Memory B cell (primary cell): ENCODE measurements at regions not wholly inside any gene's neighbourhood (a gene's known extent, or its start where the extent isn't known, plus 50 kb on each side); places are given as distances from the start of the nearest gene placed in this dataset.

Experiments
- ATAC-seq: fragments of 150-1000 bp; cut with Tn5 transposase; 2 replicates; pipeline ENCODE4 v1.10.0; 2021; ENCODE audit warnings: low read depth, mild to moderate bottlenecking, moderate library complexity
- DNase-seq, 2 donors: peaks; one replicate each; pipeline ENCODE4 v3.0.0; 2022; ENCODE audit warnings: low spot score in 2 of 2
- H3K27ac Mint-ChIP-seq: one replicate; pipeline ENCODE4 v1.8.0; 2022; ENCODE audit warnings: mild to moderate bottlenecking, moderate library complexity, mixed read lengths
- H3K27me3 Mint-ChIP-seq: one replicate; pipeline ENCODE4 v1.8.0; 2022; ENCODE audit warnings: mixed read lengths
- H3K36me3 Mint-ChIP-seq: one replicate; pipeline ENCODE4 v1.8.0; 2022; ENCODE audit warnings: mild to moderate bottlenecking, mixed read lengths
- H3K4me1 Mint-ChIP-seq: one replicate; pipeline ENCODE4 v1.8.0; 2022; ENCODE audit warnings: mixed read lengths
- H3K4me3 Mint-ChIP-seq: one replicate; pipeline ENCODE4 v1.8.0; 2022; ENCODE audit warnings: mild to moderate bottlenecking, moderate library complexity, mixed read lengths
- H3K9me3 Mint-ChIP-seq: one replicate; pipeline ENCODE4 v1.8.0; 2022; ENCODE audit warnings: mixed read lengths

- Mint-ChIP-seq H3K27ac (no peak overlapping the region), H3K27me3 (no peaks in the 10 kb centered on the region), H3K9me3 (peaks cover 5% of the 10 kb centered on the region), H3K4me3 (no peak overlapping the region), H3K36me3 (no peaks in the 10 kb centered on the region), H3K4me1 (no peaks in the 10 kb centered on the region)
- DNase-seq (no peak), ATAC-seq (no peak)
Observed at GRCh38 chr4:178137732-178138471, 695.7 kb upstream of the AGA start.

- Mint-ChIP-seq H3K9me3 (peaks cover 4% of the 10 kb centered on the region), H3K4me3 (no peak overlapping the region), H3K4me1 (no peaks in the 10 kb centered on the region), H3K27me3 (no peaks in the 10 kb centered on the region), H3K27ac (no peak overlapping the region), H3K36me3 (no peaks in the 10 kb centered on the region)
- DNase-seq (no peak), ATAC-seq (no peak)
Observed at GRCh38 chr4:178138491-178138890, 696.3 kb upstream of the AGA start.

- no peak overlapping the region for H3K4me3 Mint-ChIP-seq
- no peak overlapping the region for H3K27ac Mint-ChIP-seq
- no peaks in the 10 kb centered on the region for H3K4me1 Mint-ChIP-seq
- no peaks in the 10 kb centered on the region for H3K27me3 Mint-ChIP-seq
- DNase-seq = no peak
- H3K36me3 Mint-ChIP-seq = no peaks in the 10 kb centered on the region
- no peaks in the 10 kb centered on the region for H3K9me3 Mint-ChIP-seq
- ATAC-seq = no peak
Observed at GRCh38 chr4:178140326-178140915, 698.2 kb upstream of the AGA start.

GRCh38 chr4:178142724-178143123 lies 700.5 kb upstream of the AGA start:
- H3K27ac Mint-ChIP-seq = no peak overlapping the region
- DNase-seq (no peak), ATAC-seq (no peak)
- no peak overlapping the region for H3K4me3 Mint-ChIP-seq
- H3K27me3 Mint-ChIP-seq = no peaks in the 10 kb centered on the region
- H3K9me3 Mint-ChIP-seq = no peaks in the 10 kb centered on the region
- no peaks in the 10 kb centered on the region for H3K36me3 Mint-ChIP-seq
- no peaks in the 10 kb centered on the region for H3K4me1 Mint-ChIP-seq

- H3K27ac Mint-ChIP-seq = no peak overlapping the region
- H3K27me3 Mint-ChIP-seq = no peaks in the 10 kb centered on the region
- DNase-seq (no peak), ATAC-seq (no peak)
- H3K4me3 Mint-ChIP-seq = no peak overlapping the region
- H3K36me3 Mint-ChIP-seq = no peaks in the 10 kb centered on the region
- no peaks in the 10 kb centered on the region for H3K4me1 Mint-ChIP-seq
- H3K9me3 Mint-ChIP-seq = no peaks in the 10 kb centered on the region
Observed at GRCh38 chr4:178148106-178148505, 705.9 kb upstream of the AGA start.

GRCh38 chr4:178165251-178165950 lies 723.2 kb upstream of the AGA start:
- H3K4me1 Mint-ChIP-seq = no peaks in the 10 kb centered on the region
- H3K9me3 Mint-ChIP-seq = peaks cover 8% of the 10 kb centered on the region
- H3K27me3 Mint-ChIP-seq = no peaks in the 10 kb centered on the region
- H3K27ac Mint-ChIP-seq = no peak overlapping the region
- H3K36me3 Mint-ChIP-seq = peaks cover 4% of the 10 kb centered on the region
- DNase-seq (no peak), ATAC-seq (no peak)
- no peak overlapping the region for H3K4me3 Mint-ChIP-seq

GRCh38 chr4:178165951-178166308 lies 723.7 kb upstream of the AGA start:
- Mint-ChIP-seq H3K36me3 (peaks cover 4% of the 10 kb centered on the region), H3K4me3 (no peak overlapping the region), H3K4me1 (no peaks in the 10 kb centered on the region), H3K9me3 (peaks cover 9% of the 10 kb centered on the region), H3K27ac (no peak overlapping the region), H3K27me3 (no peaks in the 10 kb centered on the region)
- no peak for DNase-seq
- no peak for ATAC-seq

- Mint-ChIP-seq H3K4me1 (no peaks in the 10 kb centered on the region), H3K27ac (no peak overlapping the region)
Observed at GRCh38 chr4:178173771-178174170, 731.5 kb upstream of the AGA start.

GRCh38 chr4:178174756-178175155 lies 732.5 kb upstream of the AGA start:
- no peak for DNase-seq
- Mint-ChIP-seq H3K27ac (no peak overlapping the region), H3K4me1 (no peaks in the 10 kb centered on the region), H3K9me3 (peaks cover 2% of the 10 kb centered on the region), H3K4me3 (no peak overlapping the region), H3K27me3 (no peaks in the 10 kb centered on the region), H3K36me3 (no peaks in the 10 kb centered on the region)
- ATAC-seq = no peak

More at GRCh38 chr4:178173771-178174170, 731.5 kb upstream of the AGA start:
- DNase-seq (no peak), ATAC-seq (no peak)
- Mint-ChIP-seq H3K4me3 (no peak overlapping the region), H3K27me3 (no peaks in the 10 kb centered on the region), H3K9me3 (peaks cover 2% of the 10 kb centered on the region), H3K36me3 (no peaks in the 10 kb centered on the region)

GRCh38 chr4:178185517-178185916 lies 743.3 kb upstream of the AGA start:
- no peaks in the 10 kb centered on the region for H3K36me3 Mint-ChIP-seq
- no peak for DNase-seq
- H3K4me3 Mint-ChIP-seq = no peak overlapping the region
- no peaks in the 10 kb centered on the region for H3K4me1 Mint-ChIP-seq
- H3K9me3 Mint-ChIP-seq = peaks cover 5% of the 10 kb centered on the region
- H3K27me3 Mint-ChIP-seq = no peaks in the 10 kb centered on the region
- ATAC-seq = no peak
- H3K27ac Mint-ChIP-seq = no peak overlapping the region

GRCh38 chr4:178192611-178193010 lies 750.4 kb upstream of the AGA start:
- no peak overlapping the region for H3K27ac Mint-ChIP-seq
- ATAC-seq = no peak
- no peaks in the 10 kb centered on the region for H3K27me3 Mint-ChIP-seq
- H3K36me3 Mint-ChIP-seq = no peaks in the 10 kb centered on the region
- peaks cover 8% of the 10 kb centered on the region for H3K9me3 Mint-ChIP-seq
- H3K4me3 Mint-ChIP-seq = no peak overlapping the region
- H3K4me1 Mint-ChIP-seq = no peaks in the 10 kb centered on the region
- DNase-seq = no peak

- Mint-ChIP-seq H3K27me3 (no peaks in the 10 kb centered on the region), H3K27ac (no peak overlapping the region), H3K4me3 (no peak overlapping the region), H3K36me3 (no peaks in the 10 kb centered on the region), H3K4me1 (no peaks in the 10 kb centered on the region), H3K9me3 (peaks cover 5% of the 10 kb centered on the region)
- DNase-seq (no peak), ATAC-seq (no peak)
Observed at GRCh38 chr4:178196751-178197374, 754.6 kb upstream of the AGA start.

- Mint-ChIP-seq H3K4me1 (no peaks in the 10 kb centered on the region), H3K27me3 (no peaks in the 10 kb centered on the region), H3K9me3 (peaks cover 5% of the 10 kb centered on the region), H3K4me3 (no peak overlapping the region), H3K27ac (no peak overlapping the region), H3K36me3 (no peaks in the 10 kb centered on the region)
- DNase-seq (no peak), ATAC-seq (no peak)
Observed at GRCh38 chr4:178198691-178199090, 756.5 kb upstream of the AGA start.

- H3K4me1 Mint-ChIP-seq = no peaks in the 10 kb centered on the region
- H3K9me3 Mint-ChIP-seq = peaks cover 7% of the 10 kb centered on the region
- H3K27me3 Mint-ChIP-seq = no peaks in the 10 kb centered on the region
- H3K27ac Mint-ChIP-seq = no peak overlapping the region
- DNase-seq = no peak
- no peak overlapping the region for H3K4me3 Mint-ChIP-seq
- H3K36me3 Mint-ChIP-seq = no peaks in the 10 kb centered on the region
- no peak for ATAC-seq
Observed at GRCh38 chr4:178202422-178202821, 760.2 kb upstream of the AGA start.
